ENCODE measurements at regions not wholly inside any gene's neighbourhood (a gene's known extent, or its start where the extent isn't known, plus 50 kb on each side); places are given as distances from the start of the nearest gene placed in this dataset.

- TF ChIP-seq CTCF (IDR thresholded peaks at IDR 0.05), result no peak
- TF ChIP-seq POLR2A (IDR thresholded peaks at IDR 0.05), result no peak
- intact Hi-C loops (cut with DNase I), result no loop called here
- no peaks in the 10 kb centered on the region for H3K36me3 ChIP-seq
- 64 to 82% methylated on average over 4 of the region's 4 CpGs for WGBS, 2 donors
- H3K9me3 ChIP-seq, result no peaks in the 10 kb centered on the region
- DNase-seq, result no peak
- no peak overlapping the region for H3K4me3 ChIP-seq
- H3K27me3 ChIP-seq, result peaks cover 0 to under 1% (median 0%) of the 10 kb centered on the region in 4 donors
- no peak overlapping the region for H3K27ac ChIP-seq
- H3K4me1 ChIP-seq, result peaks cover 0 to 15% (median 7%) of the 10 kb centered on the region in 3 donors
Observed at GRCh38 chr12:127121494-127122084, 1145.4 kb upstream of the TMEM132C start.

- intact Hi-C loops (cut with DNase I), result no loop called here
- no peak overlapping the region for H3K4me3 ChIP-seq
- TF ChIP-seq POLR2A (IDR thresholded peaks at IDR 0.05), result no peak
- TF ChIP-seq CTCF (IDR thresholded peaks at IDR 0.05), result no peak
- no peak for DNase-seq
- WGBS, 2 donors, result 14 to 37% methylated on average over 3 of the region's 3 CpGs
- no peaks in the 10 kb centered on the region for H3K9me3 ChIP-seq
- peaks cover 0 to 16% (median 7%) of the 10 kb centered on the region in 3 donors for H3K4me1 ChIP-seq
- no peaks in the 10 kb centered on the region for H3K36me3 ChIP-seq
- H3K27me3 ChIP-seq, result peaks cover 0 to 23% (median 0%) of the 10 kb centered on the region in 4 donors
- H3K27ac ChIP-seq, result peak overlapping the region; percentile 59 to 78 (median 72)
Observed at GRCh38 chr12:127125607-127126259, 1141.2 kb upstream of the TMEM132C start.

- 73 to 100% methylated on average over 1 to 2 of the region's 2 CpGs for WGBS, 2 donors
- DNase-seq, result no peak
- H3K4me1 ChIP-seq, result peaks cover 0 to 16% (median 7%) of the 10 kb centered on the region in 3 donors
- H3K27me3 ChIP-seq, result peaks cover 0 to 23% (median 0%) of the 10 kb centered on the region in 4 donors
- intact Hi-C loops (cut with DNase I), result no loop called here
- H3K27ac ChIP-seq, result peak overlapping the region; percentile 59 to 78 (median 72)
- no peaks in the 10 kb centered on the region for H3K36me3 ChIP-seq
- no peak overlapping the region for H3K4me3 ChIP-seq
- TF ChIP-seq CTCF (IDR thresholded peaks at IDR 0.05), result no peak
- TF ChIP-seq POLR2A (IDR thresholded peaks at IDR 0.05), result no peak
- H3K9me3 ChIP-seq, result no peaks in the 10 kb centered on the region
Observed at GRCh38 chr12:127126260-127126628, 1140.7 kb upstream of the TMEM132C start.

- DNase-seq, result no peak
- intact Hi-C loops (cut with DNase I), result no loop called here
- H3K36me3 ChIP-seq, result no peaks in the 10 kb centered on the region
- peaks cover 0 to 16% (median 7%) of the 10 kb centered on the region in 3 donors for H3K4me1 ChIP-seq
- H3K9me3 ChIP-seq, result no peaks in the 10 kb centered on the region
- TF ChIP-seq POLR2A (IDR thresholded peaks at IDR 0.05), result no peak
- no peak for TF ChIP-seq CTCF (IDR thresholded peaks at IDR 0.05)
- peaks cover 0 to 23% (median 0%) of the 10 kb centered on the region in 4 donors for H3K27me3 ChIP-seq
- WGBS, 2 donors, result 84 to 89% methylated on average over 2 to 3 of the region's 3 CpGs
- no peak overlapping the region for H3K27ac ChIP-seq
- H3K4me3 ChIP-seq, result no peak overlapping the region
Observed at GRCh38 chr12:127127897-127128296, 1139.1 kb upstream of the TMEM132C start.

- Histone ChIP-seq H3K27me3 (peaks cover 0 to 23% (median 0%) of the 10 kb centered on the region in 4 donors), H3K4me3 (no peak overlapping the region), H3K4me1 (peaks cover 0 to 11% (median 4%) of the 10 kb centered on the region in 3 donors), H3K27ac (no peak overlapping the region), H3K36me3 (no peaks in the 10 kb centered on the region), H3K9me3 (no peaks in the 10 kb centered on the region)
- no peak for DNase-seq
- TF ChIP-seq CTCF (IDR thresholded peaks at IDR 0.05), result no peak
- TF ChIP-seq POLR2A (IDR thresholded peaks at IDR 0.05), result no peak
- 71 to 77% methylated on average over 10 to 11 of the region's 11 CpGs for WGBS, 2 donors
- intact Hi-C loops (cut with DNase I), result no loop called here
Observed at GRCh38 chr12:127130506-127131124, 1136.4 kb upstream of the TMEM132C start.
